NB4 (cell line): ENCODE measurements at regions not wholly inside any gene's neighbourhood (a gene's known extent, or its start where the extent isn't known, plus 50 kb on each side); places are given as distances from the start of the nearest gene placed in this dataset.

ENCODE experiments used
- CTCF ChIP-seq: IDR thresholded peaks from one replicate; pipeline ENCODE4 v1.5.1; 2012; ENCODE audit warnings: low read depth, low read length
- MAX ChIP-seq: IDR thresholded peaks from 2 replicates; pipeline ENCODE4 v1.6.1; 2011; ENCODE audit warnings: low read depth, low read length
- POLR2A ChIP-seq: IDR thresholded peaks from 2 replicates; pipeline ENCODE4 v1.6.1; 2011; ENCODE audit warnings: mild to moderate bottlenecking; ENCODE audit not compliant: insufficient read length; ENCODE audit errors: extremely low read depth

- no peak for TF ChIP-seq CTCF
- TF ChIP-seq MAX = no peak
- no peak for TF ChIP-seq POLR2A
Measured at GRCh38 chr5:89083791-89084190, 200.8 kb upstream of the MEF2C start.
